GM21381 (cell line): ENCODE measurements at regions not wholly inside any gene's neighbourhood (a gene's known extent, or its start where the extent isn't known, plus 50 kb on each side); places are given as distances from the start of the nearest gene placed in this dataset.

Experiments used
- ATAC-seq: cut with Tn5 transposase; IDR thresholded peaks from one replicate; pipeline ENCODE4 v1.9.1; 2021; ENCODE audit warnings: mild to moderate bottlenecking, moderate library complexity; ENCODE audit not compliant: unreplicated experiment

DNA sequence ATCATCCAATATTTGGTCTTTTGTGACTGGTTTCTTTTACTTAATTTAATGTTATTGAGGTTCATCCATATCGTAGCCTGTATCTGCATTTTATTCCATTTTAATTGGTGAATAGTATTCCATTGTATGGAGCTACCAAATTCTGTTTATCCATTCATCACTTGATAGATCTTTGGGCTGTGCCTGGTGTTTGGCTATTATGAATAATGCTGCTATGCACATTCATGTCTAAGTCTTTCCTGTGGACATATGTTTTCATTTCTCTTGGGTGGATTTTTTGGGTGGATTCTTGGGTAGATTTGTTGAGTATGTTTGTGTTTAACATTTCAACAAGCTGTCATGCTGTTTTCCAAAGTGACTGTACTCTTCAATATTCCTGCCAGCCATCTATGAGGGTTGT lies 52.5 kb upstream of the NEDD4L start:
- no peak for ATAC-seq

DNA sequence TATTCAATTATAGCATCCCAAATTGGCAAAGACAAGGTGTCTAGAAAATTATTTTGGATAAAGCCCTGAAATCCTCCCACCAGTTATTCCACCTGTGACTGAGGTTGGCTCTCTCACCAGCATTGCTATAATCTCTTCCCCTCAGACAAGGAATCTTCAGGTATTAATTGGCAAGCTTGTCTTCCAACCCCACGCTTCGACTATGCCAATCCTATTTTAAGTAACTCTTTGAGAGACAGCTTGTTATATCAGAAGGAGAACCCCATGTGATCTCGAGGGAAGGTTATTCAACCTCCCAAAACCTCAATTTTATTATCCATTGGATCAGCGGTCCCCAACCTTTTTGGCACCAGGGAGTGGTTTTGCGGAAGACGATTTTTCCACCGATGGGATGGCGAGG lies 54.5 kb upstream of the NEDD4L start:
- no peak for ATAC-seq

DNA sequence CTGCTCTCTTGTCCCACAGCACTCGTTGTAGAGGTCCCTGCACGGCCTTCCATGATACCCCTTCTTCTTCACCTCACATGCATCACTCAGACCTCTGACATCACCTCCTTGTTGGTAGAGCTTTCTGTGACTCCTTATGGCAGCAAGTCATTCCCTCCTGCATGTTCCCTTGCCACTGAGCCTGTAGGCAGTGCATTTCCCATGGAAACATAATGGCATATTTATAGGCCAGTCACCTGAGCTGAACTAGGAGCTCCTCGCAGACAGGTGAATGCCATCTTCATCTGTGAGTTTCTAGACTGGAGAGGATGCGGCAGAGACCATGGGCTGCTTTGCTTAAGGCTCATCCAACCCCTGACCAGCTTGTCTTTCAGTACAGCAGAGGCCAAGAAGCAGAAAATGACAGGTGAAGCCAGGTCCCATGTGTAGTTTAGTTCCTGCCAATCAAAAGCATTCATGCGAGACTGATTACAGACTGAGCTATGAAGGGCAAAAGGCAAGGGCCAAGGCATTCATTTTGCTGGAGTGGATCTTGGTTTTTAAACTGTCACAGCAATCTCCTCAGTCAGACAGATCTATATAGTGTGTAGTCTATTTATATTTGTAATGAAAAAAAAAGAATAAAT lies 59.4 kb upstream of the NEDD4L start:
- no peak for ATAC-seq

DNA sequence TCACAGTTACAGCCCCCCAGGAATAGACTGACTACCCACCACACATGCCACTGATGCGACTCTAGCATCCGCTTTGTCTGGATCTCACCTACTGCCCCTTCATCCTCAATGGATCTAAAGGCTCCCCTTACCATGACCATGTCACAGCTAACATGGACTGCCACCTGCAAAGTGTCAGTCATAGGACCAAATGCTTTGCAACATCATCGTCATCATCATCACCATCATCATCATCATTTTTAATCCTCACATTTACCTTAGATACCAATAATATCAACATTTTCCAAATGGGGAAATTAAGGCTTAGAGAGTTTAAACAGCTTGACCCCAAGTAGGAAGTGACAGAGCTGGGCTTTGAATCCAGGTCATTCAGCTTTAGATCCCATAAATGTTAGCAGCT lies 60.1 kb upstream of the NEDD4L start:
- ATAC-seq, result no peak

DNA sequence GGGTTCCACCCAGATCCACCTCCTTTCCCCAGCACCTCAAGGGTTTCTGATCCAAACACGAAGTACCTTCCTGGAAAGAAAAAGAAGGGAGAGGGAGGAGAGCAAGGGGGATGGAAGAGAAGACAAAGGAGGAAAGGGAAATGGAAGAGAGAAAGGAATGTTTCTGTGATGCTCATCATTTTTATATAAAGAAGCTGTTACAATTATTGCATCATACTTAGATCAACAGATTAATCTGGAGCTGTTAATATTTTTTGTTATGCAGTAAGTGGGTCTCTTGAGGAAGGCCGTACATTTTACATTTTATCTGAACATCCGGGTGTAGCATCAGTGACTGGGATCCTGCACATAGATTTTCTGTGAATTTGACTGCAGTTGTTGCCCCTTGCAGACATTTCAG lies 60.6 kb upstream of the NEDD4L start:
- ATAC-seq, result no peak

DNA sequence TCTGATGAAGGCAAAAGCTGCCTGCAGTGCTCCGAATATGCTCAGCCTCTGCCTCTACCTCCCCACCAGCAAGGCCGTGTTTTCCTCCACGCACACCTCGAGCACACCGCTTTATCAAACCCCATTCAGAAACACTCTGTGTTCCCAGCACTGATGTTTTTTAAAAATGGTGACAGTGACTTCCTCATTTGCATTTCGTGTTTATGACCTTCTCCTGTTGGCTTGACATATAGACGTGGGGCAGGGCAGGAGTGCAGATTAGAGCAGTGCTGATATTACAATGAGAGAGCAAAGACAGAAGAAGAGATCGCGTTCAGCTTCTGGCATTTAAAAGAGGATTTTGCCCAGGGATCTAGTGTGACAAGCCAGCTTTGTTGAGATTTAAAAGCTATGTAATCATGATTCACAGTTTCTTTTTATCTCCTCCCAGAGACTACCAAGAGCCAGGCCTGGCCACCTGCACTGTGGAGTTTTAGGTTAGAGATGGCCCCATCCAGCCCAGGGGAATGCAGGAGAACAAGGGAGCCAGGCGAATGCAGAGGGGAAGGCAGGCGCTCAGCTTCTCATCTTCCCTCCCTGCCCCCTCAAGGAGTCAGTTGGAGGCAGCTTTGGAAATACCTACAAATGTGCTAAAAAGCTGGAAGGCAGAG lies 61.5 kb upstream of the NEDD4L start:
- ATAC-seq, result no peak

DNA sequence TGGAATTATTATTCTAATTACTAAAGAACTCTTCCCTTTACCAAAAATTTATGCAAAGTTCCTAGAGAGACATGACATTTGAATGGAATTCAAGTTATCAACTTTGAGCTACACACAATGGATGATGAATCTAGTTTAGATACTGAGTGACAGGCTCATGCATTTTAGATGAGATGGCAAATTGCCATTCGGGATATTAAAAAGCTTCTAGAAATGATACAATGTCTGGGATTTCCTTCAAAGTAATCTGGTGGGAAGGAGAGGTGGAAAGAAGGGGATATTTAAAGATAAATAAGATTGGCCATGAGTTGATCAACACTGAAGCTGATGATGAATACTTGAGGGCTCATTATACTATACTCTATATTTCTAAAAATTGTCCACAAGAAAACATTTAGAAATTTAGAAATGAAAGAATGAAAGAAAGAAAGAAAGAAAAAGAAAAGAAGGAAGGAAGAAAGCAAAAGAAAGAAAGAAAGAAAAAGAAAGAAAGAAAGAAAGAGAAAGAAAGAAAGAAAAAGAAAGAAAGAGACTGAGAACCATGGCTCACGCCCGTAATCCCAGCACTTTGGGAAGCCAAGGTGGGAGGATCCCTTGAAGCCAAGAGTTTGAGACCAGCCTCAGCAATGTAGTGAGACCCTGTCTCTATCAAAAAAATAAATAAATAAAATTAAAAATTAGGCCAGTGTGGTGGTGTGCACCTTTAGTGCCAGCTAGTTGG lies 62.6 kb upstream of the NEDD4L start:
- no peak for ATAC-seq

DNA sequence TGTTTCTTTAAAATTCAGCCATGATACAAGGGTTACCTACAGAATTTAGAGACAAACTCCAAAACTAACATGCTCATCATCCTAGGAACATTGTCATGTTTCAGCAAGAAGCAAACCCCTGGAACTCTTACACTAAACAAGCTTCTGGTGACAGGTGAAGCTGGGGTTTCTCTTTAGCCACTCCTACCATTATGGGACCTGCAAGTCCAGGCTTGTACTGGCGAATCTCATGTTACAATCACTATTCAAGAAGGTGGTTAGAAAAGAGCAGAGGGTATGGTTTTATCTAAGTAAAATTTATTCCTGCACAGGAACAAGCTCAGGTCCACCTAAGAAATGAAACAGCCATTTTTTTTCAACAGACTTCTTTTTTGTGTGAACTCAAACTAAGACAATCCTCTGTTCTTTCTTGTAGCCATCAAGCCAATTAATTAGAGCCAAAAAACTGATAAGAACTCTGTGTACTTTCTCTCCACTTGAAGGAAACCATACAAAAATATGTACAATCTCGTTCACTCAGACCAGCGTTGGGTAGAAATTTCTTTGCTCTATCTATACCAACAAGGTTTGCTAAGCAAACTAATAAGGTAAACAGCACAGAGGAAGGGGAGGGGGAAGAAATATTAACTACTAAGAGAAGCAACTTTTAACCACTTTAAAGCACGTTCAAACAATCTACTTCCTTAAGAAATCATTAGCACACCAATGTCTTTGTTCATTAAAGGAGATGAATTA lies 63.3 kb upstream of the NEDD4L start:
- no peak for ATAC-seq

DNA sequence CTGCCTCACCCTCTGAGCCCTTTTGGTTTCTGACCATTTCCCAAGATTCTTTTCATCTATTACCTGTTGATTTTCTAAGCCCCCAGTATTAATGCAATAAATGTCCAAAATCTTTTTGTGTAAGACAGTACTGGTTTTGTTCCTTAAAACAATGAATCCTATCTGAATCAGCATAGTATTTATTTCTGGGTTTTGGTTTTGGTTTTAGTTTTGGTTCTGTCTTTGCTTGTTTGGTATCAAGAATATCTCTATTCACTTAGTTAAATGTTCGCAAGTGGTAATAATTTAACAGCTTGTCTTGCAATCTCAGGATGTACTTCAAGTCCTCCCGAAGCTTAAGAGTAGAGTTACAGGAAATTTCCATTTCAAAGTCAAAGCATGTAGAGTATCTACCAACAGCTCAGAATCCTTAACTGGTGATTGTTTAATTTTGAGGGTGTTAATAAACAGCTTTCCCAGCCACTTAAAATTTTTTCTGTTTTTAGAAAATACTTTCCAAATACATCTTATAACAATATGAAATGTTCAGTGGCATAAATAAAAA lies 67.7 kb upstream of the NEDD4L start:
- ATAC-seq, result peak; percentile 72

DNA sequence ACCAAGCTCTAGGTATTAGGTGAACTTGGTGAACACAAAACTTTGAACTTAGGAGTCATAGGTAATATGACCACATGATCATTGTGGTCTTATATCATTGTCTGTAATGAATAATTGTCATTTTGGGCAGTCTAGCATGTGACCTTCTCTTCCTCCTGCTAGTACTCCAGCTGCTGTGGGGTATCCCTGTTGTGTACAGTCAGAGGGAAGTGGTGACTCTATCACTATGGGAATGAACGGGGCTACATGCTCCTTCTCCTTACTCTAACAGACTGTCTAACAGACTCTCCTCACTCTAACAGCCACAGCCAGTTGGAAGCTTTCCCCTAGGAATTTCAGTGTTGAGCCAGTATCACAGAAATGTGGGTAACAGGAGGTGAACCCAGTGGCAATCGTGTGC lies 68.2 kb upstream of the NEDD4L start:
- peak; percentile 11 for ATAC-seq

DNA sequence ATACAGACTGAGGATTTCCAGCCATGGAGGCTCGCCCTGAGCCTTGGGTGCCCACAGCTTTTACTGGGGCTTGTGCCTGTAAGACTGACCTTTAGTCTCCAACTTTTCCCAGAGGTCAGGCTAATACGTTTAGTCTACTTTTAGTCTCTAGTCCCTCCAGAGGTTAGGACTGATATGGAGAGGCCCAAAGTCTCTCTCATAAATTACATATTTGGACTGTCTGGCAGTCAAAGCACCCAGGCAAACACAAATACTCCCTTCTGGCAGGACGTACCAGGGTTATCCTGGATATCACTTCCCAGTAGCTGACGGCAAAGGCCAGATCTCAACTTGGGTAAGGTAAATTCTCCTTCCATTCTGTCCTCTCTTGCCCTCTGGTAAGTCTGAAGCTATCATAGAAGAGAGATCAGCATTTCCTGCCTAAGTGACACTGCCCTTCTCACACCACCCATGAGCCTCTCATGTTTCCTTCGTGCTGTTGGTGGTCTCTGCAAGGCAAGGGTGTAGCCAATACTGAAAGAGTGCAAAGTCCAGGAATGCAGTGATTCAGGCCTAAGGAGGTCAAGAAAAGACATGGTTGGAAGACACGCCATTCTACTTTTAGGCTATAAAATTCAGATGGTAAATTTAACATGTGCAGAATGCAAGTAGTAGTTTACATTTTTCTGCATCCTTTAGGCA lies 69.3 kb upstream of the NEDD4L start:
- ATAC-seq, result no peak

DNA sequence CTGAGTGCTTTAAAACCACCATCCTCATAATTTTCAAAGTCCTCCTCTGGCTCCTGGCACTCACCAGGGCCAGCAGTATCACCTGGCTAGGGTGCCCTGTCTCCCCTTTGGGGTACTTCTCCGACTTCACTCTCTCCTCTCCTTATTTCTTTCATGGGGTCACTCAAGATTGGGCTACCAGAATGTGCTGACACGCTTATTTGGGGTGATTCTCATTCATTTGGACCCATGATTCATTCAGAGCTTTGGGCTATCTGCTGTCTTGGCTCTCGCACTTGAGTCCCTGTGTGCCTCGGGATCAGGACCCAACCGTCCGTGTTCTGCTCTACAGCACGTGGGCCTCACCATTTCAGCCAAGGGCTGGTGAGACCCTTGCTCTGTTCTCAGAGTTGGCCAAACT lies 70.1 kb upstream of the NEDD4L start:
- no peak for ATAC-seq

DNA sequence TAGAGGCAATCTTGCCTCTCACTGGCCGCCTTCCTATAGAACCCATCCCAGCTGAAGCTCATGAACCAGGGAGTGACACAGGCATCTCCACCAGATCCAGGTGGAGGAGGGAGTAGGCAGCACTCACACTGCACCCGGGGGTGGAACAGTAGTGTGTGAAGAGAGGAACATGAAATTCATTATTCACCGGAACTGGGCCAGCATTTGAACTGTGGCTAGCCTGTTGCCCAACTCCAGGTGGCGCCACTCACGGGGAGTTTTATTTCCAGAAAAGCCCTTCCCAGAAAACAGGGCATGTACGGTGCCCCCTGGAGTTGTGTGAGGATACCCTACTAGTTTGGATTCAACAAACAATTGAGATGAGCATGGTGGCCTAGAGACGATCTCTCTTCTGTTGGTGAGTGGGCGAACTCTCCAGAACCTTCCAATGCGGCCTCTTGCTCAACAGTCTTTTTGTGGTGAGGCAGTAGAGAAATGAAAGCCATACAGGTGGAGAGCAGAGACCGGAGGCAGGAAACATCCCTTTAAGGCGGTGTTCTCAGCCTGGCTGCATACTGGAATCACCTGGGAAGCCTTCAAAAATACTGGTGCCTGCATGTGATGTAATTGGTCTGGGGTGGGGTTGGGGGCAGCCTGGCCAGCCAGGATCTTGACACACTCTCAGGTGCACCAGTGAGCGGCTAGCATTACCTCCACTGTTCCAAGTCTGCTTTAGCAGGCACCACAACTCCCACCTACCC lies 73.5 kb upstream of the NEDD4L start:
- ATAC-seq, result no peak

DNA sequence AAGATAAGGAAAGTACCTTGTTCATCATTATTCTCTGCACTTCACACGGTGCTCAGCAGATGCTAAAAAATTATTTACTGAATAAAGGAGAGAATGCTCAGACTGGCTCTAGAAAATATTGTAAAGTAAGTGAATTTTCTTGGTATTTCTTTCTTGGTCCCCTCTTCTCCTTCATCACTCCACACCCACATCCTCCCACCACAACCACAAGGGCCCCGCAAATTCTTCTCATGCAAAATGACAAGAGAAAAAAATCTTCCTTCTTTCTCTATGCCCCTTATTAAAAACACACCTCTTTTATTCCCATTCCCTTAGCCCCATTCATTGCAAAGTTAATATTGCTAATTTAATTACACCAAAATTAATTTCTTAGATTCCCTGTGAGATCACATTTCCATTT lies 74.2 kb upstream of the NEDD4L start:
- ATAC-seq, result no peak

DNA sequence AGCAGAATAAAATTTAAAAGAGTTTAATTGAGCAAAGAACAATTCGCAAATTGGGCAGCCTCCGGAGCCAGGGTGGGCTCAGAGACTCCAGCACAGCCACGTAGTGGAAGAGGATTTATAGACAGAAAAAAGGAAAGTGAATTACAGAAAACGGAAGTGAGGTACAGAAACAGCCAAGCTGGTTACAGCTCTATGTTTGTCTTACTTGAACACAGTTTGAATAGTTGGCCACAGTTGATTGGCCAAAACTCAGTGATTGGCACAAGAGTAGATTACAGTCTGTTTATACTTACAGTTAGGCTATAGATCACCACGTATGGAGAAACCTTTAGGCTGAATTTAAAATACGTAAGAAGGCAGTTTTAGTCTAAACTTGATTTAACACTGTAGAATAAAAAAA lies 78.8 kb upstream of the NEDD4L start:
- ATAC-seq, result no peak

DNA sequence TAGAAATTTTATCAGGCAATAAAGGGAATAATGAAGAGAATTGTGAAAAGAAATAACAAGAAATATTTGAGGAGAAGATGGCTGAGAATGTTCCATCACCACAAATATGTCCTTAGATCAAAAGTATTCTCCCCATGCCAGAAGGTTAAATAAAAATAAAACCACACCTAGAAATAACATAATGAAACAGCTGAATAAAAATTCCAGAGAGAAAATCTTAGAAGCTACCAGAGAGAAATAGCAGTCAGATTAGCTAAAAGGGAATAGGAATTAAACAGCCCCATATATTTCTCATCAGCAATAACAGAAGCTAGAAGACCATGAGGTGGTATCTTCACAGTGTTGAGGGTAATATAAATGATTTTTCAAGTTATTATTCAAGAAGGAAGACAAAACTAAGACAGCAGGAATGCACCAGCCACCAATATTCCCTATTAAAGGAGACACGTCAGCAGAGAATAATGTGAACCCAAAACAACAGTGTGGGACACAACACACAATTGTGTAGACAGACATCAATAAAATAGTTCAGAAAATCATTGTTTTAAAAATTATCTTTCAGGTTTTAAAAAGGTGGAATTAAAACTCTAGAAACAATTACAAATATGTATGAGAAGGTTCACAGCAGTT lies 82.0 kb upstream of the NEDD4L start:
- no peak for ATAC-seq

DNA sequence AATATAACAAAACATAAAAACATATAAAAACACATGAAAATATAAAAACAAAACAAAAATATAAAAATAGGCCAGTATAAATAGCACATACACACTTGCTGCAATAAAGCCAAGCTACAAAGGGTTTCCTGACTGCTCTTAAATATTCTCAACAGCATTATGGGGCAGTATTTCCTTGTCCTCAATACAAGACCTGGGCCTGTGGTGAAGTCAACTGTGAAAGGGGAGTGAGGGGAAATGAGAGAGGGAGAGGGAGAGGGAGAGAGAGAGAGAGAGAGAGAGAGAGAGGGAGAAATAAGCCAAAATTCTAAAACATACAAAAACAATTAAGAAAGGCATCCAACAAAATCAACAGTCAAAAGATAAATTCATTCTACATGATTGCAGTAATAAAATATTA lies 82.6 kb upstream of the NEDD4L start:
- ATAC-seq, result no peak

DNA sequence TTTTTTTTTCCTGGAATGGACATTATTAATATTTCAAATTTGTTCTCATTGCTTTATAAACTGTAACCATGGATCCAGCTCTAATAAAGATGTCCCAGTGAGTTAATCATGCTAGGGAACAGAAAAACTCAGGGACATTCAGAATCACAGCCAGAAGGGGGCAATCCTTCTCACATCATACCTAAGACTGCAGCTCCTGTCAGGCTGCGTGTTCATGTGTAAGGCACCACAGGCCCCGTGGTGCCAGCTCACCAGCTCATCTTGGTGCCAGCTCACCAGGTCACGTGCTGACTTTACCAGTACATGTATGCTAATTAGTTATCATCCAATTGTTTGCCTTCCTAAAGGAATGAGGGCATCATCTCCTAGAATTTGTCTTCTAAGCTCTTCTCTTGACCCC lies 84.7 kb upstream of the NEDD4L start:
- no peak for ATAC-seq

DNA sequence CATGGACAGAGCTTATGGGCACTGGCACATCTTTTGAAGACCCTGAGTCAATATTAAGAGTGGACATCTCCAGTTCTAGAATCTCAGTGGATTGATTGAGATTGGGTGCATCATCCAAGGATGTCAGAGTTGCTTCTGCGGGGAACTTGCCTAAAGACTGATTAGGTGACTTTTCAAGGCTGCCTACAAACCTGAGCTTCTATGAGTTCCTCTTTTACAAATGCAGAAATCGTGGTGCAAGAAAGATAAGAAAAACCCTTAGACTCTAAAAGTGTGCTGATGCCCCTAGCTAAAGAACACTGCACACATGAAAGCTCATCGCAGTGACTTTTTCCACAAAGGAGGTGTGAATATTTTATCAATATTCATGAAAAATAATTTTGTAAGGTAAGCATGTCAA lies 86.8 kb upstream of the NEDD4L start:
- no peak for ATAC-seq

DNA sequence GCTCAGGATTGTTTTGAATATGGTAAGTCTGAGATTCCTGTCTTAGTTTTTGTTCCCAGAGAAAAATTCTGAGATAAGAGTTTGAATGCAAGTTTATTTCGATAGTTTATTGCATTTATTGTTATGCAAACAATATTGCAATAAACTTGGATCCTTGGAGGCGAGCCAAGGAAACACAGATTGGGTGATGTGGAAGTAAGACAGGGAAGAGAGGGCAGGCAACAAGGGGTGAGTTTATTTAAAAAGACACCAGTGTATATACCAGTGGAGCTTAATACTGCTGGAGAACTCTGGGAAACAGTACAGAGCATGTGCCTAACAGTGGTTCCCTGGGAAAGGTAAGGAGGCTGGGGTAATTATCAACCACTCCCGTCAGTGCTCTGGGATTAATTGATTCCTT lies 87.5 kb upstream of the NEDD4L start:
- ATAC-seq, result no peak
